HG02678 (cell line): ENCODE measurements at regions not wholly inside any gene's neighbourhood (a gene's known extent, or its start where the extent isn't known, plus 50 kb on each side); places are given as distances from the start of the nearest gene placed in this dataset.
"Not testable (repeated sequence)": the region's sequence is repeated elsewhere in the genome, so short reads cannot be mapped to it uniquely, and the experiment has no call there.

Source experiments
- ATAC-seq: cut with Tn5 transposase; IDR thresholded peaks from one replicate; pipeline ENCODE4 v1.9.1; 2021; ENCODE audit warnings: mild to moderate bottlenecking, moderate library complexity; ENCODE audit not compliant: unreplicated experiment

DNA sequence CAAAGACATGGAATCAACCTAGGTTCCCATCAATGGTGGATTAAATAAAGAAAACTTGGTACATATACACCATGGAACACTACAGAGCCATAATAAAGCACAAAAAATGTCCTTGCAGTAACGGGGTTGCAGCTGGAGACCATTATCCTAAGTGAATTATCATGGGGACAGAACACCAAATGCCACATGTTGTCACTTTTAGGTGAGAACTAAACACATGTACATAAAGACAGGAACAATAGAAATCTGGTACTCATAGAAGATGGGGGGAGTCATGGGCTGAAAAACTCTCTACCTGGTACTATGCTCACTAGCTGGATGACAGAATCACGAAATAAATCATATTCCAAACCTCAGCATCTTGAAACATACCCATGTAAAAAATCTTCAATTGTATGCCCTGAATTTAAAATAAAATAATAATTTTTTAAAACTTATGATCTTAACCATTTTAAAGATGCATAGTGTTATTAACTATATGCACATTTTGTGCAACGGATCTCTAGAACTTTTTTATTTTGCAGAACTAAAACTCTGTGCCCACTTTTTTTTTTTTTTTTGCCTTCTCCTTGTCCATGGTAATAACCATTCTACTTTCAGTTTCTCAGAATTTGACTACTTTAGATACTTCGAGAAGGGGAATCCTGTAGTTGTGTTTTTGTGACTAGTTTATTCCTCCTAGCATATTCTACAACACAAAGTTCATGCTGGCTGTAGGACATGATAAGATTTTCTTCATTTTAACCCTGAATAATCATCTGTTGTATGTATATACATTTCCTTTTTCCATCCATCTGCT is 1081.6 kb upstream of the ACO1 start:
- peak; percentile 77 for ATAC-seq

- no peak for ATAC-seq
These were observed 1079.9 kb upstream of the ACO1 start for GRCh38 chr9:31304576-31304975.

- ATAC-seq: no peak
These were observed 1070.2 kb upstream of the ACO1 start for GRCh38 chr9:31314241-31314640.

DNA sequence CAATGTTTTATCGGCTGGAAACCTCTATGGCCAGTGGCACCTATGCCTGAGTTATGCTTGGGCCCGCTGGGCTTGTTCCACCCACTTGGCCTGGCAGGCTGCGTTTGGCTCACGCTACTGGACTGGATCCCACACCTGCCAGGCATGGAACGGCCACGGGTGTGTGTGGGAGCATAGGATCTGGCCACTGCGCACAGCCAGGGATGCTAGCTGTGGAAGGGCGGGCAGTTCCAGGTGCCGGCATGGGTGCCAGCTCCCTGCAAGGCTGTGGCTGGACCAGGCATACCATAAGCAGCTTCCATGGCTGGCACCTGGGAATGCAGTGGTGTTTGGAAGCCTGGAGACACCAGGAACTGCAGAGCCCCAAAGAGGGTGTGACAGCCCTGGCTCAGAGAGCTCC is 1063.9 kb upstream of the ACO1 start:
- no peak for ATAC-seq

GRCh38 chr9:31321256-31321655 is 1063.2 kb upstream of the ACO1 start:
- ATAC-seq: no peak

- no peak for ATAC-seq
These were observed 1062.8 kb upstream of the ACO1 start for GRCh38 chr9:31321686-31322085.

GRCh38 chr9:31323726-31324444 is 1060.6 kb upstream of the ACO1 start:
- ATAC-seq: no peak

DNA sequence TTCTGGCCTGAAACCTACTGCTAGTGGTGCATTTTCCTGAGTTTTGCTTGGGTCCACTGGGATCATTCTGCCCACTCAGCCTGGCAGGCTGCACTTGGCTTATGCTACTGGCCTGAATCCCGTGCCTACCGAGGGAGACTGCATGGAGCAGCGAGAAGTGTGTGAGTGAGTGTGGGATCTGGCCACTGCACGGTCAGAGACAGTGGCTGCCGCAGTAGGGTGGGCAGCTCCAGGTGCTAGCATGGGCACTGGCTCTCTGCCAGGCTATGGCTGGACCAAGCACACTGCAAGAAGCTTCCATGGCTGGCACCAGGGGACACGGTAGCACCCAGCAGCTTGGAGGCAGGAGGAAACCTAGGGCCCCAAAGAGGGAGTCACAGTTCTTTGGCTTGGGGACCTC is 1058.7 kb upstream of the ACO1 start:
- ATAC-seq: no peak

DNA sequence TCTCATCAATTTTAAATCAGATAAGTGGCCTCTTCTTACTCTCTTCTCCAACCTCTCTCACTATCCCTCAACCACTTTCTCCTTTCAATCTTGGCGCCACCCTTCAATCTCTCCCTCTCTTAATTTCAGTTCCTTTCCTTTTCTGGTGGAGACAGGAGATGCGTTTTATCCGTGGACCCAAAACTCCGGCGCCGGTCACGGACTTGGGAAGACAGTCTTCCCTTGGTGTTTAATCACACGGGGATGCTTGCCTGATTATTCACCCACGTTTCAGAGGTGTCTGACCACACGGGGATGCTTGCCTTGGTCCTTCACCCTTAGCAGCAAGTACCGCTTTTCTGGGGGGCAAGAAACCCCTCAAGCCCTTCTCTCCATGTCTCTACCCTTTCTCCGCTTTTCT is 1057.6 kb upstream of the ACO1 start:
- not testable (repeated sequence) for ATAC-seq

- ATAC-seq: no peak
These were observed 1049.5 kb upstream of the ACO1 start for GRCh38 chr9:31334837-31335528.

DNA sequence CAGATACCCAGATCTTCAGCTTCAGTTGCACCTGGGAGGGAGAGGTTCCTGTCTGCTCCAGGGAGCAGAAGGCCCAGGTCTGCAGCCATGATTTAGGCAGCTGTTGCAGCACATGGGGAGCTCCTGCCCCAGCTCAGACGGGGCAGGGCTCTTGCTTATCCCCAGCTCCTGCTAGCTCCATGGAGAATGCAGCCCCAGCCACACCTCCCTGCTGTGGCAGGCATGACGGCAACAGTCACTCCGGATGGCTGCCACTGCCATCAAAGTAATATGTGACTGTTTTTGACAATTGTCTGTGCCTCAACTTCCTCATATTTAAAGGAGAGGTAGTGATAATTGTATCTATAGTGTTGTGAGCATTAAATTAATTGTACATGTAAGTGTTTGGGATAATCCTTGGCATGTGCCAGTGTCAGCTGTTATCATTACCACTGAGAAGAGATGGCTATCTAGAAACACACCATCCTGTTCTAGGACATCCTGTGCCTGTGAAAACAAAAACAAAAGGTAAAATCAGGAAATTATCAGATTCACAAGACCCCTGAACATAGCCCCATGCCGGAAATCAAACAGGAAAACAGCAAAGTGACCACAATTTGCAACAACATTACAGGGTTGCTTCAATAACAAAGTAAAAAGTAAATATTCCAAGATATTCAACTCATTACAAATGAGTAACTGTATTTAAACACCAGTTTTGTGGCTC is 1048.8 kb upstream of the ACO1 start:
- ATAC-seq: no peak

- no peak for ATAC-seq
These were observed 1048.1 kb upstream of the ACO1 start for GRCh38 chr9:31336386-31336785.

DNA sequence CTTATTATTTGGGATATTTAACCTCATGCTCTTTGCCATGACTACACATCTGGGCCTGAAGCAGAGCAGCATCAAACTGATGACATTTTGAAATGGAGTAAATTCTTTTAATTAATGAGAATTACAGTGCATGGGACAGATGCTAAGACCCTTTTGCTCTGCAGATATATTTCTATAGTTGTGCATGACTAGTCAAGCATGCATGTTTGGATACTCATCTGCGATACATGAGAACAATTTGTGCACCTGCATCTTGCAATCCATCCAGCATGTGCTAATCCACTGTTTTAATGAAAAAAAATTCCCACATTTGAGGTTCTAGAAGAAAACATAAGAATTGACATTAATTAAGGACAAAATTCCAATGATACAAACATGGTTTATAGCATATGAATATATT is 1047.6 kb upstream of the ACO1 start:
- ATAC-seq: no peak

DNA sequence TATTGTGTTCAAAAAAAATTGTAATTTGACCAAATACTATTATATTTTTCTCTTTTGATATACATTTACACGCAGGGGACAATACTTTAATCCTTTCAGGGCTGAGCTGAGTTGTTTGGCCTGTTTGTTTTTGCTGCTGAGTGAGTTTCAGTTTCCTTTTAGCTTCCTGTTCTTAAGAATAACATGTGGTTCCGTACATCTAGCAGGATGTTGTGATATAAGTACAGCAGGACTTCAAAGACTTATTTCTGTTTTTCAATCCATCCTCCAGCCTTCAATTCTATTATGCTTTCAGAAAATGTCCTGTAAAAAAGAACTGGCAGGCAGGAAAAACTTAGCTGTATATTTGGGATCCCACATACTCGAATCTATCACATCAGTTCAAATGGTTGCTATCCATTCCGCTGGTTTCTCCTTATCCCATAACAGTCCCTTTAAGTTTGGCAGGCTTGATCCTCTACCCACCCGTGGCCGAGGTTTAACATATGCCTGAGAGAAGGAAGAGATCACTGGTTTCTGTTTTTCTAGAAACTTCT is 1037.3 kb upstream of the ACO1 start:
- ATAC-seq: peak; percentile 99

DNA sequence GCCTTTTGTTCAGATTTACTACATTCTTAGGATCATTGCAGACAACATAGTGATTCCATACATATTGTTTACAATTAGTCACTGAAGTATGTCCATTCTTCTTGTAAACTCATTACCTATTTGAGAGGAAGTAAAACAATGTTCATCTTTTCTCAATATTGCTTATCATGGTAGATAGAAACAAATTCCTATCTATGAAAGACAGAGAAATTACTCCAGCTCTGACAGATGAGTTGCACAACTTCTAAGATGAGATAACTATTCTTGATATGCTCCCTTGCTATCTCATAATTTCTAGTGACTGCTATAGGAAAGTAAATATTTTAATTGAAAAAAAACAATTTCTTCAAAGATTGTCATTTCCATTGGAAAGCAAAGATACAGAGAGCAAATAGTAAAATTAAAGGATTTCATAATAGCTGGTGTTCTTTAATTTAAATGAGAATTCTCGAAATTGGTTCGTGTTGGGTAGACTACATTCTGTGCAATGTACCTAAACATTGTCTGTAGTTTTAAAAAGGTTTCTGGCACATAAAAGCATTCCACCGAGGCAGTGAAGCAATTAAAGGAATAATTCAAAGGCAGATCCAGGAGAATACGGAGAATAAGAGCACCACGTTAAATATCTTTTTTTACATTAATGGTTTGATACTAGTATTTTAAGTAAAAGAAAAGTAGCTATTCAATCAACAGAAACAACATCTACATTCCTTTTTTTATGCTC is 1029.1 kb upstream of the ACO1 start:
- no peak for ATAC-seq

DNA sequence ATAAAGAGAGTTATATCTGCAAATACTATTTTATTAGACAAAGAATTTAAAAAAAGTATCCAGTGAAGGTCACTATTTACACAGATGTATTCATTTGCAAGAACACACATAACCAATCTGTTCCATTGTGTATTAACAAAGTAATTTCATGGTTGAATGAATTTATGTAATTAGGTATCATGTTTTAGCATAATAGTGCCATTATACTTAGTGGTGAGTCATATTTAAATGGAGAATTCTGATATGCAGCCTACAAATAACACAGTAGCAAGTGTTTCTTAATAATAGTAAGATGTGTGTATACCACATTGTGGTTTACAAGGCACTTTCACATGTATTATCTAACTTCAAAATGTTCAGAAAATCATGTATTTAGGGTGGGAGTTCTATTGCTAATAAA is 1028.5 kb upstream of the ACO1 start:
- no peak for ATAC-seq

- ATAC-seq: no peak
These were observed 1025.4 kb upstream of the ACO1 start for GRCh38 chr9:31359071-31359470.

GRCh38 chr9:31364171-31364570 is 1020.3 kb upstream of the ACO1 start:
- ATAC-seq: no peak

DNA sequence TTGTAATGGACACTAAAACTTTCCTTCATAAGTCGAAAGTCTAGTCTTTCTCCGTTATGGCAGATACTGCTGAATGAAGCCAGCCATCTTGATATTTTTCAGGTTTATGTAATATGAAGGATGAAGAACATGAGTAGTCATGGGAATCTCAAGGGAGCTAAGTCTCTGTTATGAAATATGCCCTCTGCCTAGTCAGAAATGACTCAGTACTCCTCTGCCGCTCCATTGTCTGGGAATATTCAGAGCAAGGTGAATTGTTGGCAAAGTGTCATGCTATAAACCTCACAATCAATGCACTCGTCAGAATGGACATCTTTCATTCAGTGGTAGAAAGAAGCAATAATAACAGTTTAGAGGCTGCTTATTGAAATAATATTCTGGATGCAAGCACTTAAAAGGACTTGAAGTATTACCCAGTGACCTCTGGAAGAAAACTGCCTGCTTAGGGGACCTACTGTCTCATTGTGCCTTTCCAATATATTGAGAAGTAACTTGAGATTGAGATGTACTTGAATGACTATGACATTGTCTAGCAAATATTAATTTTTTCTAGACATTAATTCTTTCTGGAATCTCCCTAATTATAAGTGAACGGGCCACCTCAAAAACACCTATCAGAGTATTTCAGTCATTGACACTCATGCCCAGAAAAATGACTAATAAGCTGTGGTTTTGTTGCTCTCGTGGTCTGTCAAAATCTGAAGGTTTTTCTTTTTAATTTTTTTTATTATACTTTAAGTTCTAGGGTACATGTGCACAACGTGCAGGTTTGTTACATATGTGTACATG is 1011.5 kb upstream of the ACO1 start:
- ATAC-seq: peak; percentile 44

DNA sequence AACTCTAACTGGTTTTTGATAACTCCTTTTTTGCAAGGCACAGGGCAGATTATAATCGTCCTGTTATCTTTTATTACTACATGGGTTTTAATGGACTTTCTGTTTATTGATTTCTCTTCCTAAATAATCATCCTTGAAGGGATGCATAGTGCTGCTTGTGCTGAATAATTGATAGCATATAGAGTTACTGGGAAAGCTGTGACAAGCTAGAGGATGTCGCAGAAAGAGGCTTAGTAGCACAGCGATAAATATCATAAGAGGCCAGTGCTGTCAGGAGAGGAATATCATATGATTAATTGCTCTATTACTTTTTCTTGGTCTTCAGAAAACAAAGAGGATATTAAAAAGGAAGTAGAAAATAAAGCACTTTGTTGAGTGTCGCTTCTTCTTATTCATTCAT is 1007.1 kb upstream of the ACO1 start:
- no peak for ATAC-seq
